HL-60/S4 treated with phorbol 12-myristate 13-acetate at 8.2 ng/mL for 4 days and 3 days (cell line): ENCODE measurements at regions not wholly inside any gene's neighbourhood (a gene's known extent, or its start where the extent isn't known, plus 50 kb on each side); places are given as distances from the start of the nearest gene placed in this dataset.
"Not testable (repeated sequence)": the region's sequence is repeated elsewhere in the genome, so short reads cannot be mapped to it uniquely, and the experiment has no call there.

Experiments used
- in situ Hi-C: fragments of 300-500 bp; cut with MboI; formaldehyde crosslinking; loops from 2 replicates; pipeline ENCODE4 v1.15.0; 2022; ENCODE audit warnings: low sequenced_read_pairs

DNA sequence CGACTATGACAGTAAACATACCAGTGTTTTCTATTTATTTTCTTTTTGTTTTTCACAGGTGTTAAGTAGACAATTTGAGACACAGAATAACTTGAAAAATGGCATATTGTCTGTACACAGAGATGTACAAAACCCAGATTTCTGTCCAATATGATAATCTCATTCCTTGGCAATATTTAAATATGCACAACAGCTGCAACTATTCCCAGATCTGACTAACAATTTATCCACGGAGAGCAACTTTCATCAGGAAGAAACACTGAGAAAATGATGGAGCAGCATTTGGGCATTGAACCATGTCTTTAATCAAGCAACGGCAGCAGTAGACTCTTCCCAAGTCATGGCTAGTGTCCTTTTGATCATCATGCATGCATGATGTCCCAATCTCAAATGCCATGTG lies 452.6 kb downstream of the ZPLD1 start:
- in situ Hi-C loops = no loop called here

GRCh38 chr3:102896851-102897621 lies 462.2 kb downstream of the ZPLD1 start:
- in situ Hi-C loops = no loop called here

DNA sequence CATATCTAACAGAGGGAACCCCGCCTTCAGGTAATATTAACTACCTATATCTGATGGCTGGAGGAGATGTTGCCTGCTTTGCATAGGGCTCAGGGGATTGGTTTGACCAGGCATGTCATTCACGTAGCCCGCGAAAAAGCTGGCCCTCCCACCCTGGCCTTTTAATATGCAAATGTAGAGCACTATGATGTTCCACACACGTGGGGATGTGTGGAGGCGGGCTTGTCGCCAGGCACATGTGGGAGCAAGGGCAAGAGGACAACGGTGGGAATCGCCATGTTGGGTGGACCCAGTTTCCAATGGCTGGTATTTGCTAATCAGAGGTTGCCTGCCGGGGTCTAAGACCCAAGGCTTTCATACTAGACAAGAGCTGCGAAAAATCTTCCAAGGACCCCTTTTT lies 469.8 kb downstream of the ZPLD1 start:
- in situ Hi-C loops = no loop called here

DNA sequence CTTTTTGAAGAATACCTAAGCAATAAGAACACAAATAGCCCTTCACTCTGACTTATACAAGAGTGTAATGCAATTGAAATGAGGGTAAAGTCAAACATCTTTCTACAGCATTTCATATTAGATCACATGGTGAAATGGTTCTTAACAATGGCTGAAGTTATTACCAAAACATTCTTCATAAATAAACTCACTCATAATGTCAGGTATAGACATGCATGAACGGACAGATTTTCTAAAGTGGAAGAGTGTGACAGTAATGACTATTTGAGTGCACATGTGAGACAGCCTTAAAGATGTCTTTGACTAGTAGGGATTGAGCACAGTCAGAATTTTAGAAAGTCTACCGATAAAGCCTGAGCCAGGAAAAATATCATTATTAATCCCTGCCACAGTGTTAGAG lies 471.0 kb downstream of the ZPLD1 start:
- in situ Hi-C loops = no loop called here

- in situ Hi-C loops = no loop called here
Observed at GRCh38 chr3:102906818-102907217, 472.0 kb downstream of the ZPLD1 start.

- in situ Hi-C loops = no loop called here
Observed at GRCh38 chr3:102909904-102910303, 475.1 kb downstream of the ZPLD1 start.

GRCh38 chr3:102916532-102916931 lies 481.7 kb downstream of the ZPLD1 start:
- in situ Hi-C loops = no loop called here

DNA sequence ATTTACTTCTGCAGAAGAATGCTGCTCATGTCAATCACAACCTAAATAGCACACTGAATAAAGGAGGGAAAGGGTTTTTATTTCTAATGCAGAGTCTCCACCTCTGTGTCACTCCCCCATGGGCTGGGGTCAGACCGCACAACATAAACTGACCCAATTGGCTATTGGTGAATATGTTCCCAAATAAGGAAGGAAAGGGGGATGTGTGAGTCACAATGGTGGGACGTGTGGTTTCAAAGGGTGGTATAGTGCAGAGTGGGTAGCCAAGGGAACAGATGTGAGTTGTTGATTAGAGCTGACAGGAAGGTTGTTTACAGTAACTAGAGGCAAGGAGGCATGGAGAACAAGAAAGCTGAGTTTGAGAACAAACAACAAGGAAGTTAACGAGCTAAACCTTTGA lies 491.8 kb downstream of the ZPLD1 start:
- in situ Hi-C loops = no loop called here

GRCh38 chr3:102933377-102933776 lies 498.6 kb downstream of the ZPLD1 start:
- in situ Hi-C loops = no loop called here

- in situ Hi-C loops = no loop called here
Observed at GRCh38 chr3:102936511-102937045, 501.8 kb downstream of the ZPLD1 start.

- in situ Hi-C loops = no loop called here
Observed at GRCh38 chr3:102941786-102942185, 507.0 kb downstream of the ZPLD1 start.

GRCh38 chr3:102946445-102946844 lies 511.6 kb downstream of the ZPLD1 start:
- in situ Hi-C loops = not testable (repeated sequence)

GRCh38 chr3:102972350-102972749 lies 537.5 kb downstream of the ZPLD1 start:
- in situ Hi-C loops = no loop called here

DNA sequence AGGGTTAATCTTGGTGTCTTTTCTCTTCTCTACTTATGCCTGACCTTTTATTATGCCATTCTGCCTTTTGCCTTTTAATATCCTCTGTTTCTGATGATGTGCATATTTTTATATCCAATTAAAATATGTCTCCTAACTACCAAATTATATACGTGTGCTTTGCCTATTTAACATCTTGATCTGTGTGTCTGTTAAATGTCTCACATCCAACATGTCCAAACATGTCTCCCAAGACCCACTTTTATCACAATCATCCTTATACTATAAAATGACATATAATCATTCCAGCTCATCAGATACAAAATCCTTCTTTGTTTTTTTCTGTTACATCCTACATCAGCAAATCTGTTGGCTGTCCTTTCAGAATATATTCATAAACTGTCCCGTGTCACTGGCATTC lies 539.5 kb downstream of the ZPLD1 start:
- in situ Hi-C loops = no loop called here

GRCh38 chr3:102979191-102979590 lies 544.4 kb downstream of the ZPLD1 start:
- in situ Hi-C loops = no loop called here

GRCh38 chr3:102979682-102980354 lies 545.0 kb downstream of the ZPLD1 start:
- in situ Hi-C loops = no loop called here

DNA sequence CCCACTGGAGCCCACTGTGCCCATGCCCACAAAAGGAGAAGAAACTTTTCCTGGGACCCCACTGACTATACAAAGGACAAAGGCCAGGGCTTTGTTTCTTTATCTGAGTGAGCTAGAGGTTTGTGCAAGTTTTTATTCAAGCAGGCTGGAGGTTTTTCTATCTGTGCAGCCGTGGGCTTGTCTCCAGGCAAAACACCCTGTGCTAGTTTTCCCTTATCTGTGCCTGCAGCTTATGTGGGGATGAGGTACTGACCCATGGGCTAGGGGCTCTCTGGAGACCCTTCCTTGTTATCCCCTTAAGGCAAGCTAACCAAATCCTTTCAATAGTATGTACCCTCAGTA lies 545.5 kb downstream of the ZPLD1 start:
- in situ Hi-C loops = no loop called here

DNA sequence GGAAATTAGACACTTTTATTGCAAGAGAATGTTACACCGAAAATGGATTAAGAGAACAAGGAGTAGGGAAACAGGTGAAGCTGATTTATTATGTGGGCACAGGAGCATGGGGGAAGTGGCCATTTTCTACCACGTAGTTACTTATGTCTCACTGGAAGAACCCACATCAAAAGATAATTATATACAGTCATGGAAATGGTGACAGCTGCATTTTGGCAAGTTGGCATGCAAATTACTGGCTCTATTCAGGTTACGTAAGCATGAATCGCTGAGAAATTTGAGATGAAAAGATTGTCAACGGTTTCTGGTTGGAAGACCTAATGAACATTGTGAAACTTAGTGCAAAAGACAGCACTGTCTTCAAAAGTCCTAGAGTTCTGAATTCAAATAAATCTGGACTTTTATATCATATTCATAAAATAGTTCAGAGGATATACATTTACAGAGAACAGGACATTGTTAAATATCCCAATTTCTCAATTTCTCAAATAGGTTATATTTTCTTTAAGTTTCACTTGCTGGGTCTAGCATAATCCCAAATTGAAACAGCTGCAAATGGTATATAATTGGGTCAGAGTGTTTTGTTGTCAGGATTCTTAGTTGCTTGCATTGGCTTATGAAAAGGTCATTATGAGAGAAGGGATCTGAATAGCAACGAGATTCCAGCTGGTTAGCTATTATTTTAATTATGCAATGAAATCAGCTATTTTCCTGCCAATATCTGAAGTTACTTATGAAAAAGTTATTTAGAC lies 567.8 kb downstream of the ZPLD1 start:
- in situ Hi-C loops = no loop called here

DNA sequence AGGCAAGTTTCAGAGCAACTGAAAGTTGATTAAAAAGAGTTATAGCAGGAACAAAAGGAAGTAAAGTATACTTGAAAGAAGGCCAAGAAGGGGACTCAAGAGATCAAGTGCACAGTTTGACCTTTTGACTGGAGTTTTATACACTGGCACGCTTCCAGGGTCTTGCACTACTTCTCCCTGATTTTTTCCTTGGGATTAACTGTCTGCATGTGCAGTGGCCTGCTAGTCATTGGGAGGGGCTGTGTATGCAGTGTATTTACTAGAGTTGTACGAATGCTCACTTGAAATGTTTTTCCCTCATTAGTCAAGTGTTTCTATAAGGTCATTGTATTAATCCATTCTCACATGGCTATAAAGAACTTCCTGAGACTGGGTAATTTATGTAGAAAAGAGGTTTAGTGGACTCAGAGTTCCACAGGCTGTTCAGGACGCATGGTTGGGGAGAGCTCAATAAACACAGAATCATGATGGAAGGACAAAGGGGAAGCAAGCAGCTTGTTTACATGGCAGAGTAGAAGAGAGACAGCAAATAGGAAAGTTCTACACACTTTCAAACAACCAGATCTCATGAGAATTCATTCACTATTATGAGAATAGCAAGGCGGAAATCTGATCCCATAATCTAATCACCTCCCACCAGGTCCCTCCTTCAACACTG lies 571.8 kb downstream of the ZPLD1 start:
- in situ Hi-C loops = no loop called here

GRCh38 chr3:103009609-103010008 lies 574.8 kb downstream of the ZPLD1 start:
- in situ Hi-C loops = no loop called here

DNA sequence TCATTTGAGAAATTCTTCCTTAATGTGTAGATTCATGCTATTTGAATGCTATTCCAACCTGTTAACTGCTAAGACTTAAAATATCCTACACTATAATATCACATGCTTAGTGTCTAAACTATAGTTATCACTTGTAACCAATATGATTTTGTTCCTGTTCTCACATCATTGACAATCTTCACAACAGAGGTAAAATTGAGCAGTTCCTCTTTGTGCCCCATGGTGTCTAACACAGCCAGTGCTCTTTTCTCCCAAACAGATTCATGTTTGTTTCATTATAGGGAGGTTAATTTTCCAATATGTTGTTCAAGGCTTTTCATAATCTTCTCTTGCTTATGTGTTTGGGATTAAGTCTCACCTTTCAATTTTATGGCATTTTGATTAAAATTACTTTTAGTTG lies 591.1 kb downstream of the ZPLD1 start:
- in situ Hi-C loops = no loop called here
